Stimulated activated CD4-positive, alpha-beta T cell treated with anti-CD3 and anti-CD28 coated beads, Interleukin-2, amount 100 ng/mL, for 4 hours (primary cell): ENCODE measurements at regions not wholly inside any gene's neighbourhood (a gene's known extent, or its start where the extent isn't known, plus 50 kb on each side); places are given as distances from the start of the nearest gene placed in this dataset.
"Not testable (repeated sequence)": the region's sequence is repeated elsewhere in the genome, so short reads cannot be mapped to it uniquely, and the experiment has no call there.

ENCODE experiments used
- DNase-seq: peaks from one replicate; pipeline ENCODE4 v3.0.0-alpha.2; 2020; ENCODE audit warnings: low read depth

DNA sequence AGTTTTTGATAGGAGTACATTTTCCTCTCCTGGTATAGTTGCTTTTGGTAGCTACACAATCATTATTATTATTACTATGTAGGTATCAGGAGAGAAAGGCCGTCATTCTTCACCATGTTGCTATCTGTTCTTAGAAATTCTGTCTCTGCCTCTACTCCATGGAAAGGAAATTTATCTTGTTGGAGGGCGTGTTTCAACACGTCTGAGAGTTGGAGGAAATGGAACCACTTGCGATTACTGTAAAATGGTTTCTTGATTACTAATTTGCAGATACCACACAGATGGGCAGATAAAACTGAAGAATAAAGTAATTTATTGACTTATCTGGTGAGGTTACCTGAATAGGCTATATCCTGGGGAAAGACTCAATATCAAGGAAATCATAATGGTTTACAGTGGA is 488.4 kb downstream of the NR2F2 start:
- no peak for DNase-seq

- no peak for DNase-seq
Observed at GRCh38 chr15:96827981-96828380, 497.5 kb downstream of the NR2F2 start.

- DNase-seq, result no peak
Observed at GRCh38 chr15:96837241-96837970, 506.9 kb downstream of the NR2F2 start.

- DNase-seq, result no peak
Observed at GRCh38 chr15:96838081-96838480, 507.6 kb downstream of the NR2F2 start.

GRCh38 chr15:96849271-96849900 is 518.9 kb downstream of the NR2F2 start:
- no peak for DNase-seq

DNA sequence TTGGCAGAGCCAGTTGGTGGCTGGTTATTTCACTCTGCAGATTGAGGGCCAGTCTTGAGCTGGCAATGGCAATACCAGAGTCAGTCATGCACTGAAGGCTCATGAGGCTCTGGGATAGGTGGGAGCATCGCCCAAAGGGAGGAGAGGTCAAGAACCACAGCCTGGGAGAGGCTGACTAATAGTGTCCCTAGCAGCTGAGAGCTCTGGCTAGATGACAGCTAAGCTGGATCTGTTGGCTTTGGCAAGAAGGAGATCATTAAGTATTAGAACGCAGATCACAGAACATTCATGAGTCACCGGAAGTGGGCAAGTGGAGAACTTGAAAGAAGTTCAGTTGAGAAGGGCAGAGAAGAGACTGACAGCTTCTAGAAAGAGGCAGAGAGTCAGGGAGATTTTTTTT is 521.1 kb downstream of the NR2F2 start:
- no peak for DNase-seq

- DNase-seq, result no peak
Observed at GRCh38 chr15:96858694-96859093, 528.2 kb downstream of the NR2F2 start.

- DNase-seq, result no peak
Observed at GRCh38 chr15:96860741-96861140, 530.2 kb downstream of the NR2F2 start.

- no peak for DNase-seq
Observed at GRCh38 chr15:96867992-96868391, 537.5 kb downstream of the NR2F2 start.

DNA sequence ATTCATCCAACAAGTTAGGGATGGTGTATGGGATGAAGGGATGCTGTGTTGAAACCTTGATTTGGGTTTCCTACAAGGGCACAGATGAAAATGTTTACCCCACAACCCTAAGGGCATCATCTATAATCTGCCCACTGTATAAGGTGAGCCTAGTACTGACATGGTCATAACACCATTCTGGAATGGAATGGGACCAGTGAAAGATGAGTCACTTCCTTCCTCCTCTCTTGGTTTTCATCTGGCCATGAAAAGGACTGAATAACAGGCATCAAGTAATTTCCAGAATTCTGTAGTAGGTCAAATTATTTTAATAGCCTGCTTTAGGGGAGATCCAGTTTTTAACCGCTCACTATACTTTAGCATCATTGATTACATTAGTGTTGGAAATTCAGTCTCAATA is 538.6 kb downstream of the NR2F2 start:
- DNase-seq, result no peak

DNA sequence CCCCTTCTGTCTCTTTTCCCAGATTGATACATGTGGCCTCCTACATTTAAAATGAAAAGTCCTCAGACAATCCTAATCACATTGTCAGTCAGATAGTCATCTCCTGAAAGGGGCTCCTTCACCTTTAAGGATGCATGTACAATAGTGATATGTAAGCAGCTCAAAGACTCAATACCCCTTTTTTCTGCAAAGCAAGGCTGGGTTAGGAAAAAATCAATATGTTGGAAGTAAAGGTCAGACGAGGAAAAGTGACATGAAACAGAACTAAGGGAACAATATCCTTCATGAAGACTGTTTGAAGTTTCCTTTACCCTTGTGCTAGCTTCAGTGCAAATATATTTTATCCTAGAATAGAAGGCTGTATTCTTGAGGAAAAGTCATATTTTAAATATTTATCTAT is 539.3 kb downstream of the NR2F2 start:
- DNase-seq, result no peak

- no peak for DNase-seq
Observed at GRCh38 chr15:96870580-96870979, 540.1 kb downstream of the NR2F2 start.

DNA sequence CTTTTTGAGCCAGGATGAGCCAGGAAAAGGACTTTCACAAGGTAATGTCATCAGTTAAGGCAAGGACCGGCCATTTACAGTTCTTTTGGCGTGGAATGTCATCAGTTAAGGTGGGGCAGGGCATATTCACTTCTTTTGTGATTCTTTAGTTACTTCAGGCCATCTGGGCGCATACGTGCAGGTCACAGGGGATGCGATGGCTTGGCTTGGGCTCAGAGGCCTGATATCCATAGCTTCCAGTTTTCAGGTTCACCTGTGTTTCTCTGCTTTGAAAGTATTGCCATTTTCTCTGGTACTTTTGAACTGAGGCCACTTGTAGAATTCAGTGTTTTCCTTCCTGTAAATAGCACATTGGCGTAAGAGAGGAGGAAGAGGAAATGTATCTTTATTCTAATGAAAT is 546.9 kb downstream of the NR2F2 start:
- not testable (repeated sequence) for DNase-seq

- DNase-seq, result no peak
Observed at GRCh38 chr15:96878129-96878528, 547.6 kb downstream of the NR2F2 start.

DNA sequence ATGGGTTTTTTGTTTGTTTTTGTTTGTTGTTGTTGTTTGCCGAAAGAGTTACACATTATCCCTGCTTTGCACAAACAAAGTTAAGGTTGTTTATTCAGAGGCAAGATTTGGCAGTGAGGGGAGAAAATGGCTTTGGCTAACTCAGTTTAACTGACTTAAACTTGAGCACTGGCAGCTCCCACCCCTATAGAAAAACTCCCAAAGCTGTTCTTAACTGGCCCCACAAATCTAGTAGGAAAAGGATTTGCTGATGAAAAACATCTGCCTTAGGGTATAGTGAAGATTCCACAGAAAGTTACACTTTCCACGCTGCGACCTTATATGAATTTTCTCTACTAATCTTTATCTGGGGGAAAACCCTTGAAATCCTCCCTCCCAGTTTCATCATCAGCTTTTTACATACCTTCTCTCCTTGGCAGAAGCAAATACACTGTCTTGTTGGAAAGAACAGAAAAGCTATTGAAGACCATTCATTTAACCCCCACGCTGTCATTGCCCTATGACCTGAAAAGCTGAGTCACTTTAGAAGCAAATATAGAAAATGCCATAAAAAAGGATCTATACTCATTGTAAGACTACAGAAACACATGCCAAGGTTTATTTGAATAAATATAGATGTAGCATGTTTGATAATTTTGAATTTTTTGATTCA is 551.7 kb downstream of the NR2F2 start:
- no peak for DNase-seq

GRCh38 chr15:96887730-96888129 is 557.2 kb downstream of the NR2F2 start:
- DNase-seq, result no peak

DNA sequence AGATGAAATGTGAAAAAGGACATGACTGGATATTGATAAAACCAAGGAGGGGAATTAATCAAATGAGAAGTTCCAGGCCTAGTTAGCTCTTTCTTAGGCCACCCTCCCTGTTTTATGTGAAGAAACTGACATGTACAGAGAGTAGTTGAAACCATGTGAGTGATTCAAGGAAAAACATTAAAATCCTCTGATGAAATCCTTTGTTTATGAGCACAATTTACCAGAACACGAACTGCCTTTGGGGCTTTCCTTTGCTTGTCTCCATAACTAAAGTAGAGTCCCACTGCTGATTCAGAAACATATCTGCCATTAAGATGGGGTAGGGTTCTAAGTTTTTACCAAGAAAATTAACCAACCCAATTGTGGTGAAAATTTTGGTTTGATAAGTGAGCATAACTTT is 558.3 kb downstream of the NR2F2 start:
- DNase-seq, result no peak

DNA sequence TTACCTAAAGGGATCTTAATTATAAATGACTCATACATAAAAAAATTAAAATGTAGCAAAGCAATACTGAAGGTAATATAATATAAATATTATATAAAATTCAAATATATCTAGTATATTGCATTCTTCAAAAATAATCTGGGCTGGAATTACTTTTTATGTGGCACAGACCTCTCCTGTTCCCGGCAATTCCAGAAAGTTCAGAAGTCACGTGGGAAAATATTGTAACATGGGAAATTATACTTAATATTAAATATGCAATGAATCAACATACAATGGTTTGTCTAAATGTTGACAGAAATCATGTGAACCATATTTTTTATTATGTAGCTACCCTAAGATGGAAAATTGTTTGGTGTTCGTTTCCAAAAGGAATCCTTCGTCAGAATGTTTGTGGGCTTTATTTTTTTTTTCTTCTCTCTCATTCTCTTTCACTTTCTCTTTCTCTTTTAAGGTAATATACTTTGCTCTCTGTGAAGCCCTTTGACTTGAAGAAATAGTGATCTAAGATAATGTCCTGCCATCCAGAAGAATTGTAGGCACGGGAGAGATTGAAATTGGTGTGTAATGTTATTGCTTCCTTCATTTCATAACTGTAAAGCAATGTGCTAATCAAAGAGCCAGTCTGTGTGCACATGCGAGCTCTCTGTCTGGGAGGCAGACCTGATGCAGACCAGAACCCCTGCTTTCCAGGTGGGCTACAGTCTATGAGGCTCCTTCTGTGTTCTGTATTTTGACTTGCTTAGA is 559.4 kb downstream of the NR2F2 start:
- DNase-seq, result no peak

DNA sequence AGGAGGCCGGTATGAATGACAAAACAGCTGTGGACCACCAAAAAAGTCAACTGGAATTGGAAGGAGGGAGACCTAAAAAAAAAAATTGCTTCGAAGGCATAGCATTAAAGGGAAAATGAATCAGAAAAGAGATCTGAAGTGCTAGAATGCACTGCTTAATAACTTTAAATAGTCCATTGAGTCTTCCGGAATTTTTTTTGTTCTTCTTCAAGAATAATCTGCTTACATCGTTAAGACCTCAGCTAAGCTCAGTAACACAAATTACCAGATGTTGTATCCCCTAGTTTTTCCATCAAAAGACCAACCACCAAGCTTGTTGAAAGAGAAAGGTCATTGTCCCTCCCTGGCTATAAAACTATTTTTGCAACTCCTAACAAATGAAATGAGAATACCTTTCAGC is 560.5 kb downstream of the NR2F2 start:
- DNase-seq, result no peak

DNA sequence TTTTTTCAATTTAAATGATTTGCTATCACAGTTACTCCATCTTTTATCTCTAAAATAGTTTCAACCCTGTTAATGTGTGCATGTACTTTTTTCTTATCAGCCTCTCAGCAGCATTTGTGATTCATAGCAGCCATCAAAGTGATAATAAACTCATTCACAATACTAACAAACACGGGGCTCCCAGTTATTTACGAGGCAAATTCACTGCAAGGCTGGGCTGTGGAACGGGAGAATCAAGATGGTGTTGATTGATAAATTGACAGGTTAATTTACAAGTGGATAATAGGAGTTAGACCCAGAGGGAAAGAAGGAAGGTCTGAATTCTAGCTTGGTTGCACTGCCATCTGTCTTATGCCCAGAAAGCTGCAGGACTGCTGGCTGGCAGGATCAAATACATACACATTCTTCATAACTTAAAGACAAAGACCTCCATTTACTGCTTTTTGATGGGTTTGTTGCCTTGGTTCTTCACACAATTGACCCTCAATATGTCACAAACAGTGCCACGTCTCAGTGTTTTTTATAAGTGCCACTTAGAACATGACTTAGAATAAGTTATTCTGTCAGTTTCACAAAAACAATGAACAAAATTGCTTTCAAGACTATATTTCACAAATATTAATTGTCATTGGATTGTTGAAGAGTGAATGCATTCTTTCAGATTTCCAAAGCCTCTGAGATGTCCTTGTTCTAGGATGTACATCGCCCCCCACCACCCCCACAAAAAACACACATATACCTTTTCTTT is 562.8 kb downstream of the NR2F2 start:
- DNase-seq, result no peak

DNA sequence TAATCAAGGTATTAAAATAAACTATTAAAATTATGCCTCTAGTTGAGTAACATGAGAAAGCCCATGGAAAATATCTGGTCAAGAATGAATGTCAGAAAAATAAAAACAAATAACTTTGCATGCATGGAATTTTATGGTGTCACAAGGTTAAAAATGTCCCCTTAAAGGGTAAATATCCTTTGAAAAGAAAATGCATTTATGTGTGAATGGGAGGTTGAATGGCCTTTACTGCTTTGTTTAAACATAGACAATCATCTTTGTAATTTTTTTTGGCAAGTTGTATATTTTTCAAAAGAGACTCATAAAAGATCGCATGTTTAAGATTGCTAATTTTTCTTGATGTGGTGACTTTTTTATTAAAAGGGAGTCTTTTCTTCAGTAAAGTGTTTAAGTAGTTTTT is 564.2 kb downstream of the NR2F2 start:
- no peak for DNase-seq

GRCh38 chr15:96896766-96897165 is 566.3 kb downstream of the NR2F2 start:
- DNase-seq, result no peak
